ENCODE measurements at regions not wholly inside any gene's neighbourhood (a gene's known extent, or its start where the extent isn't known, plus 50 kb on each side); places are given as distances from the start of the nearest gene placed in this dataset.

GRCh38 chr1:173293756-173294155 is 86.6 kb upstream of the TNFSF4 start:
- TF ChIP-seq CTCF (IDR thresholded peaks at IDR 0.05; ENCODE audit: poor library complexity): no peak
- TF ChIP-seq EZH2 (IDR thresholded peaks at IDR 0.05; ENCODE audit: borderline replicate concordance): no peak
